ENCODE measurements at regions not wholly inside any gene's neighbourhood (a gene's known extent, or its start where the extent isn't known, plus 50 kb on each side); places are given as distances from the start of the nearest gene placed in this dataset.

DNA sequence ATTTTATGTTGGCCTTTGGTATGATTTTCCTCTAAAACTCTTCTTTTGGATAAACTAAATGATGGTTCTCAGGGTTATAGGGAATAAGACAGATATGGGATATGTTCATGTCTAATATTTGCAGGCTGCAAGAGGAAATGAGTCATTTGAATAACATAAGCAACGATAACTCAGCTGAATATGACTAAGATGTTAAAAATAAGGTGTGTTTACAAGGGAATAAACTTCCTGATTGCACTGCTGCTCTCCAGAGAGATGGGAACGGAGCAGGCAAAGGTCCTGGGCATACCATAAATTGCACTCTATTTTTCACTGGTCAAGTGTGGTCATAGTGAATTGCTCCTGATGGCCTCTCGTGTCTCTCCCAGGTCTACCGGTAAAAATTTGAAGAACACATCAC, 666.2 kb downstream of the TOX3 start:
- TF ChIP-seq, protein P1, sequence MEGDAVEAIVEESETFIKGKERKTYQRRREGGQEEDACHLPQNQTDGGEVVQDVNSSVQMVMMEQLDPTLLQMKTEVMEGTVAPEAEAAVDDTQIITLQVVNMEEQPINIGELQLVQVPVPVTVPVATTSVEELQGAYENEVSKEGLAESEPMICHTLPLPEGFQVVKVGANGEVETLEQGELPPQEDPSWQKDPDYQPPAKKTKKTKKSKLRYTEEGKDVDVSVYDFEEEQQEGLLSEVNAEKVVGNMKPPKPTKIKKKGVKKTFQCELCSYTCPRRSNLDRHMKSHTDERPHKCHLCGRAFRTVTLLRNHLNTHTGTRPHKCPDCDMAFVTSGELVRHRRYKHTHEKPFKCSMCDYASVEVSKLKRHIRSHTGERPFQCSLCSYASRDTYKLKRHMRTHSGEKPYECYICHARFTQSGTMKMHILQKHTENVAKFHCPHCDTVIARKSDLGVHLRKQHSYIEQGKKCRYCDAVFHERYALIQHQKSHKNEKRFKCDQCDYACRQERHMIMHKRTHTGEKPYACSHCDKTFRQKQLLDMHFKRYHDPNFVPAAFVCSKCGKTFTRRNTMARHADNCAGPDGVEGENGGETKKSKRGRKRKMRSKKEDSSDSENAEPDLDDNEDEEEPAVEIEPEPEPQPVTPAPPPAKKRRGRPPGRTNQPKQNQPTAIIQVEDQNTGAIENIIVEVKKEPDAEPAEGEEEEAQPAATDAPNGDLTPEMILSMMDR (conservative IDR thresholded peaks at IDR 0.05; ENCODE audit: low read length): no peak
- no peak for TF ChIP-seq EZH2phosphoT487 (IDR thresholded peaks at IDR 0.05; ENCODE audit: borderline replicate concordance, low read depth, low read length)

Measured in OCI-LY7 (cell line).